PC-3 (cell line): ENCODE measurements at regions not wholly inside any gene's neighbourhood (a gene's known extent, or its start where the extent isn't known, plus 50 kb on each side); places are given as distances from the start of the nearest gene placed in this dataset.

Experiments
- ATAC-seq: fragments of 200-7000 bp; cut with Tn5 transposase; 2 replicates; pipeline ENCODE4 v1.9.1; 2020; ENCODE audit warnings: mild to moderate bottlenecking, moderate library complexity
- BruUV-seq: library from RNA; stranded (reverse); fragments of 400-500 nt; replicated peaks from 2 replicates; lab custom pipeline; 2021; lab: Mats Ljungman, UMichigan
- CTCF ChIA-PET: fragments of 300-600 bp; sonication (Branson Sonifier 250); formaldehyde crosslinking; loops from one replicate; lab custom pipeline; 2022; ENCODE audit warnings: antibody characterized with exemption; lab: Charles Lee
- POLR2A ChIA-PET: fragments of 300-600 bp; sonication (Branson Sonifier 250); formaldehyde crosslinking; loops from one replicate; lab custom pipeline; 2022; ENCODE audit warnings: antibody characterized with exemption; ENCODE audit not compliant: unreplicated experiment; lab: Charles Lee
- DNase-seq: peaks from one replicate; pipeline ENCODE4 v3.0.0-alpha.2; 2015
- H2AFZ ChIP-seq: fragments of 300-600 bp; sonication (generic); 2 replicates; pipeline ENCODE4 v1.6.0; 2016; ENCODE audit warnings: antibody characterized with exemption, low read length
- H3F3A ChIP-seq: fragments of 300-600 bp; sonication (generic); one replicate; pipeline ENCODE4 v1.6.0; 2017; ENCODE audit warnings: antibody characterized with exemption, low read length, control low read depth, mild to moderate bottlenecking; ENCODE audit not compliant: unreplicated experiment
- H3K27ac ChIP-seq: fragments of 300-600 bp; sonication (generic); 2 replicates; pipeline ENCODE4 v1.5.1; 2016; ENCODE audit warnings: mild to moderate bottlenecking, low read length
- H3K27me3 ChIP-seq: fragments of 300-600 bp; sonication (generic); 2 replicates; pipeline ENCODE4 v1.6.1; 2016; ENCODE audit warnings: low read length, mixed read lengths
- H3K36me3 ChIP-seq: fragments of 300-600 bp; sonication (generic); 2 replicates; pipeline ENCODE4 v1.6.1; 2016; ENCODE audit warnings: low read depth, mixed run types, low read length, mixed read lengths
- H3K4me1 ChIP-seq: fragments of 300-600 bp; sonication (generic); 2 replicates; pipeline ENCODE4 v1.5.1; 2016; ENCODE audit warnings: low read length; ENCODE audit not compliant: insufficient read depth
- H3K4me2 ChIP-seq: fragments of 300-600 bp; sonication (generic); 2 replicates; pipeline ENCODE4 v1.6.0; 2016; ENCODE audit warnings: low read length
- H3K4me3 ChIP-seq: fragments of 300-600 bp; sonication (generic); 2 replicates; pipeline ENCODE4 v1.5.1; 2016; ENCODE audit warnings: mild to moderate bottlenecking, low read length, mixed read lengths
- H3K79me2 ChIP-seq: fragments of 300-600 bp; sonication (generic); 2 replicates; pipeline ENCODE4 v1.6.1; 2017; ENCODE audit warnings: low read length, mixed read lengths
- H3K9ac ChIP-seq: fragments of 300-600 bp; sonication (generic); 2 replicates; pipeline ENCODE4 v1.6.0; 2016; ENCODE audit warnings: mild to moderate bottlenecking, low read length
- H3K9me2 ChIP-seq: fragments of 300-600 bp; sonication (generic); replicated peaks from 2 replicates; pipeline ENCODE4 v1.6.1; 2016; ENCODE audit warnings: mixed run types, low read length, mixed read lengths
- H3K9me3 ChIP-seq: fragments of 300-600 bp; sonication (generic); 2 replicates; pipeline ENCODE4 v1.6.1; 2016; ENCODE audit warnings: low read length, mixed read lengths
- H4K20me1 ChIP-seq: fragments of 300-600 bp; sonication (generic); 2 replicates; pipeline ENCODE4 v1.6.1; 2016; ENCODE audit warnings: low read length, mixed read lengths
- CTCF ChIP-seq: fragments of 300-600 bp; sonication (generic); conservative IDR thresholded peaks from 2 replicates; pipeline ENCODE4 v1.5.1; 2017; ENCODE audit warnings: antibody characterized with exemption, low read depth, mild to moderate bottlenecking, low read length
- EZH2 ChIP-seq: fragments of 300-600 bp; sonication (generic); IDR thresholded peaks from one replicate; pipeline ENCODE4 v1.6.1; 2017; ENCODE audit warnings: antibody characterized with exemption, mild to moderate bottlenecking, low read length; ENCODE audit not compliant: unreplicated experiment
- EZH2phosphoT487 ChIP-seq: fragments of 300-600 bp; sonication (generic); IDR thresholded peaks from 2 replicates; pipeline ENCODE4 v1.6.1; 2018; ENCODE audit warnings: mild to moderate bottlenecking, antibody characterized with exemption, low read length, borderline replicate concordance
- intact Hi-C: fragments of 100-400 bp; cut with micrococcal nuclease; formaldehyde crosslinking; loops from 2 replicates; pipeline ENCODE4 v1.9.0; 2023

- Histone ChIP-seq H3K36me3 (no peaks in the 10 kb centered on the region), H3K27ac (no peak overlapping the region), H3F3A (no peaks in the 10 kb centered on the region), H3K4me2 (no peak overlapping the region), H3K27me3 (no peaks in the 10 kb centered on the region), H2AFZ (no peak overlapping the region), H3K4me3 (no peak overlapping the region), H3K9me2 (no peaks in the 10 kb centered on the region), H3K4me1 (no peaks in the 10 kb centered on the region), H4K20me1 (no peaks in the 10 kb centered on the region), H3K9ac (no peak overlapping the region), H3K9me3 (no peaks in the 10 kb centered on the region), H3K79me2 (no peaks in the 10 kb centered on the region)
- ATAC-seq = no peak
- BruUV-seq = no TSS peak
- intact Hi-C loops = no loop called here
- TF ChIP-seq CTCF (no peak), EZH2 (no peak), EZH2phosphoT487 (no peak)
- POLR2A ChIA-PET = interaction anchor here (0.6 kb wide), 1 partner anchor 521 kb away, joined by 3 read pairs; no protein-coding TSS in a partner anchor
- CTCF ChIA-PET = no interaction called here
- no peak for DNase-seq
Measured at GRCh38 chr4:19254486-19254885, 997.2 kb upstream of the SLIT2 start.

- no peak overlapping the region for H3K27ac ChIP-seq
- H3K36me3 ChIP-seq = no peaks in the 10 kb centered on the region
- H4K20me1 ChIP-seq = no peaks in the 10 kb centered on the region
- H3K9me3 ChIP-seq = no peaks in the 10 kb centered on the region
- no peak for ATAC-seq
- intact Hi-C loops = no loop called here
- no peak for TF ChIP-seq EZH2phosphoT487
- no peak for TF ChIP-seq EZH2
- no peak for TF ChIP-seq CTCF
- H2AFZ ChIP-seq = no peak overlapping the region
- no peak overlapping the region for H3K9ac ChIP-seq
- no peaks in the 10 kb centered on the region for H3K4me1 ChIP-seq
- H3K4me3 ChIP-seq = no peak overlapping the region
- no peak for DNase-seq
- no peaks in the 10 kb centered on the region for H3K79me2 ChIP-seq
- no peaks in the 10 kb centered on the region for H3K27me3 ChIP-seq
- H3F3A ChIP-seq = no peaks in the 10 kb centered on the region
- H3K4me2 ChIP-seq = no peak overlapping the region
- no peaks in the 10 kb centered on the region for H3K9me2 ChIP-seq
- ChIA-PET CTCF (no interaction called here), POLR2A (no interaction called here)
- BruUV-seq = no TSS peak
Measured at GRCh38 chr4:19248023-19248422, 1003.7 kb upstream of the SLIT2 start.

- no TSS peak for BruUV-seq
- Histone ChIP-seq H3K27ac (no peak overlapping the region), H3K9ac (no peak overlapping the region), H3F3A (no peaks in the 10 kb centered on the region), H3K4me1 (peaks cover 12% of the 10 kb centered on the region), H3K9me3 (no peaks in the 10 kb centered on the region), H3K36me3 (no peaks in the 10 kb centered on the region), H2AFZ (no peak overlapping the region), H3K4me3 (no peak overlapping the region), H4K20me1 (no peaks in the 10 kb centered on the region), H3K4me2 (no peak overlapping the region), H3K79me2 (no peaks in the 10 kb centered on the region), H3K9me2 (no peaks in the 10 kb centered on the region), H3K27me3 (no peaks in the 10 kb centered on the region)
- intact Hi-C loops = no loop called here
- no peak for DNase-seq
- POLR2A ChIA-PET = no interaction called here
- no peak for ATAC-seq
- CTCF ChIA-PET = no interaction called here
- no peak for TF ChIP-seq CTCF
Measured at GRCh38 chr4:19241895-19242294, 1009.8 kb upstream of the SLIT2 start.
